Testis (tissue), 2 donors: ENCODE measurements at regions not wholly inside any gene's neighbourhood (a gene's known extent, or its start where the extent isn't known, plus 50 kb on each side); places are given as distances from the start of the nearest gene placed in this dataset.
"Not testable (repeated sequence)": the region's sequence is repeated elsewhere in the genome, so short reads cannot be mapped to it uniquely, and the experiment has no call there.

Experiments
- DNase-seq: peaks from one replicate; pipeline ENCODE4 v3.0.0-alpha.2; 2019
- H3K27ac ChIP-seq, 2 donors: fragments of 200-600 bp; sonication (generic); one replicate each; pipeline ENCODE4 v1.5.1; 2019
- H3K27me3 ChIP-seq: fragments of 200-600 bp; sonication (generic); one replicate; pipeline ENCODE4 v1.5.1; 2019
- H3K36me3 ChIP-seq: fragments of 200-600 bp; sonication (generic); one replicate; pipeline ENCODE4 v1.5.1; 2017; ENCODE audit warnings: low read depth; ENCODE audit errors: missing control alignments
- H3K4me1 ChIP-seq: fragments of 200-600 bp; sonication (generic); one replicate; pipeline ENCODE4 v1.5.1; 2019
- H3K4me3 ChIP-seq, 2 donors: fragments of 200-600 bp; sonication (generic); one replicate each; pipeline ENCODE4 v1.5.1; 2017 to 2019
- H3K9me3 ChIP-seq: fragments of 200-600 bp; sonication (generic); one replicate; pipeline ENCODE4 v1.5.1; 2017
- CTCF ChIP-seq, 3 experiments: fragments of 450-650 bp in 2 of 3; fragments of 200-600 bp in 1 of 3; sonication (generic) in 1 of 3; IDR thresholded peaks; one replicate each; pipeline ENCODE4 v1.5.1; 2016 to 2019; ENCODE audit warnings: antibody characterized with exemption in 3 of 3, mild to moderate bottlenecking in 2 of 3, moderate library complexity in 1 of 3
- POLR2A ChIP-seq: fragments of 450-650 bp; IDR thresholded peaks from one replicate; pipeline ENCODE4 v1.6.1; 2017; ENCODE audit warnings: antibody characterized with exemption, mild to moderate bottlenecking, moderate library complexity
- WGBS, 2 donors: methylation state at CpG; one replicate each; pipeline ENCODE4 v1.1.5; 2018; 5-methylcytosine and 5-hydroxymethylcytosine counted together
- intact Hi-C: fragments of 100-400 bp; cut with DNase I; formaldehyde crosslinking; loops from one replicate; pipeline ENCODE4 v1.15.1; 2023; ENCODE audit warnings: low total_unique reads

DNA sequence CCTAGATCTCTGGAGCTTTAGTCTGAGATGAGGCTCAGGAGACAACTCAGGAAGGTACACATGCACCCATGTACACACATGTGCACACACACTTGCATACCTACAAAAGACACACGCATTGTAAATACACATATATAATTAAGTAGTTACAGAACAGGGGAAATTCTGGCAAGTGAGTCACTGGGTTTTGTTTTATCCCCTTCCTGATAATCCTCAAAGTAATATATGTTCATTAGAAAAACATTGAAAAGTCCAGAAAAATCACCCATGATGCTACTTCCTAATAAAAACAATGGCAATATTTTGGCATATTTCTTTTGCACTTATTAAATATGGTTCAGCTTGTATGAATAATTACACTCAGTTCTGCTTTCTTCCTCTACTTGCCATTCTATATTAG, 115.3 kb upstream of the ECI2 start:
- Histone ChIP-seq H3K4me1 (peaks cover 9% of the 10 kb centered on the region), H3K4me3 (no peak overlapping the region), H3K9me3 (no peaks in the 10 kb centered on the region), H3K36me3 (no peaks in the 10 kb centered on the region), H3K27ac (no peak overlapping the region), H3K27me3 (no peaks in the 10 kb centered on the region)
- 89 to 98% methylated on average over 1 of the region's 1 CpG for WGBS, 2 donors
- intact Hi-C loops: no loop called here
- TF ChIP-seq POLR2A (no peak), CTCF (IDR thresholded peaks at IDR 0.05) (no peak)
- no peak for DNase-seq

DNA sequence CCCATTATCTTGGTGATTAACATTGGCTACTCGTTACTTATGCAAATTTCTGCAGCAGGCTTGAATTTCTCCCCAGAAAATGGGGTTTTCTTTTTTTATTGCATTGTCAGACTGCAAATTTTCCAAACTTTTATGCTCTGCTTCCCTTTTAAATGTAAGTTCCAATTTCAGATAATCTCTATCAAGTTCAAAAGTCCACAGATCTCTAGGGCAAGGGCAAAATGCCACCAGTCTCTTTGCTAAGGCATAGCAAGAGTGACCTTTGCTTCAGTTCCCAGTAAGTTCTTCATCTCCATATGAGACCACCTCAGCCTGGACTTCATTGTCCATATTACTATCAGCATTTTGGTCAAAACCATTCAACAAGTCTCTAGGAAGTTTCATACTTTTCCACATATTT, 108.5 kb upstream of the ECI2 start:
- intact Hi-C loops, H3K9me3 ChIP-seq, H3K4me3 ChIP-seq, H3K27me3 ChIP-seq, H3K36me3 ChIP-seq, H3K4me1 ChIP-seq, DNase-seq, H3K27ac ChIP-seq: not testable (repeated sequence)
- 94 to 100% methylated on average over 1 of the region's 1 CpG for WGBS, 2 donors

DNA sequence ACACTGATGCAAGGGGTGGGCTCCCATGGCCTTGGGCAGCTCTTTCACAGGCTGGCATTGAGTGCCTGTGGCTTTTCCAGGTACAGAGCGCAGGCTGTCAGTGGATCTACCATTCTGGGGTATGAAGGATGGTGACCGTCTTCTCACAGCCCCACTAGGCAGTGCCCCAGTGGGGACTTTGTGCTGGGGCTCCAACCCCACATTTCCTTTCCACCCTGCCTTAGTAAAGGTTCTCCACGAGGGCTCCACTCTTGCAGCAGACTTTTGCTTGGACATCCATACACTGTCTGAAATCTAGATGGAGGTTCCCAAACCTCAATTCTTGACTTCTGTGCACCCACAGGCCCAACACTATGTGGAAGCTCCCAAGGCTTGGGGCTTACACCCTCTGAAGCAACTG, 107.9 kb upstream of the ECI2 start:
- no peak for DNase-seq
- TF ChIP-seq CTCF (IDR thresholded peaks at IDR 0.05) (no peak), POLR2A (no peak)
- H3K36me3 ChIP-seq: no peaks in the 10 kb centered on the region
- H3K27me3 ChIP-seq: no peaks in the 10 kb centered on the region
- no peaks in the 10 kb centered on the region for H3K4me1 ChIP-seq
- H3K9me3 ChIP-seq: no peaks in the 10 kb centered on the region
- no peak overlapping the region for H3K4me3 ChIP-seq
- intact Hi-C loops: no loop called here
- 100% methylated on average over 1 to 3 of the region's 3 CpGs for WGBS, 2 donors
- H3K27ac ChIP-seq: no peak overlapping the region

DNA sequence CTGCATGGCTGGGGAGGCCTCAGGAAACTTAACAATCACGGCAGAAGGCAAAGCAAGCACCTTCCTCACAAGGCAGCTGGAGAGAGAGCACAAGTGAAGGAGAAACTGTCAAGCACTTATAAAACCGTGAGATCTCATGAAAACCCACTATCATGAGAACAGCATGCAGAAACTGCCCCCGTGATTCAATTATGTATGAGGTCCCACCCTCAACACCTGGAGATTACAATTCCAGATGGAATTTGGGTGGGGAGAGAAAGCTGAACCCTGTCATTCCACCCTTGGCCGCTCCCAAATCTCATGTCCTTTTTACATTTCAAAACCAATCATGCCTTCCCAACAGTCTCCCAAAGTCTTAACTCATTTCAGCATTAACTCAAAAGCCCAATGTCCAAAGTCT, 107.2 kb upstream of the ECI2 start:
- no peak for DNase-seq
- no peak overlapping the region for H3K4me3 ChIP-seq
- no peak for TF ChIP-seq POLR2A
- TF ChIP-seq CTCF (IDR thresholded peaks at IDR 0.05): no peak
- 82 to 94% methylated on average over 4 of the region's 4 CpGs for whole genome bisulfite sequencing, 2 donors
- H3K9me3 ChIP-seq: no peaks in the 10 kb centered on the region
- no peak overlapping the region for H3K27ac ChIP-seq
- no peaks in the 10 kb centered on the region for H3K36me3 ChIP-seq
- intact Hi-C loops: no loop called here
- no peaks in the 10 kb centered on the region for H3K27me3 ChIP-seq
- no peaks in the 10 kb centered on the region for H3K4me1 ChIP-seq

DNA sequence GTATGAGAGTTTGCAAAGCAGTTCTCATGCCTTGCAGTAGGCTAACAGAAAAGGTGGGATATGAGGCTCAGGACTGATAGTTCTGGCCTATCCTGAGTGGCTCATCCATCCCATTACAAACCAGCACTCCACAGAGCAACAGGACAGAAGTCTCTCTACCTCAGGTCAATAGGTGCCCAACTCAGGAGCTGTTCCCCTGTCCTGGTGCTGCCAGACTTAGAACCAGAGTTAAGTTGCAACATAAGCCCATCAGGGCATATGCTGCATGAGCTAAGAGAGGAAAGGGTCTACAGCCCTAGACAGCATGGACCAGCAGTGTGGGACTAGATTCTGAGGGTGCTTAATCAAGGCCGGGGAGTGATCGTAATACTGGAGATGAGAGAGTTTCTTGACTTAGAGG, 104.8 kb upstream of the ECI2 start:
- Histone ChIP-seq H3K27me3 (no peaks in the 10 kb centered on the region), H3K4me3 (no peak overlapping the region), H3K27ac (no peak overlapping the region), H3K36me3 (no peaks in the 10 kb centered on the region), H3K4me1 (no peaks in the 10 kb centered on the region), H3K9me3 (no peaks in the 10 kb centered on the region)
- DNase-seq: no peak
- intact Hi-C loops: no loop called here
- WGBS, 2 donors: 94 to 98% methylated on average over 2 of the region's 2 CpGs
- no peak for TF ChIP-seq CTCF (IDR thresholded peaks at IDR 0.05)
- TF ChIP-seq POLR2A: no peak
